ENCODE measurements at regions not wholly inside any gene's neighbourhood (a gene's known extent, or its start where the extent isn't known, plus 50 kb on each side); places are given as distances from the start of the nearest gene placed in this dataset.

- no peak overlapping the region for H3K4me3 Mint-ChIP-seq
- no peaks in the 10 kb centered on the region for H3K36me3 Mint-ChIP-seq
- H3K4me1 ChIP-seq (ENCODE audit: insufficient read depth, low read length): no peaks in the 10 kb centered on the region
- POLR2A ChIA-PET (ENCODE audit: partially characterized antibody): no interaction called here
- DNase-seq: no peak
- H3K9me3 Mint-ChIP-seq: peaks cover 0 to 6% (median 2%) of the 10 kb centered on the region in 8 donors
- H3K27me3 ChIP-seq (ENCODE audit: insufficient read depth, low read length): no peaks in the 10 kb centered on the region
- CTCF ChIA-PET (ENCODE audit: partially characterized antibody): no interaction called here
- no peak overlapping the region for H3K27ac ChIP-seq (ENCODE audit: low read depth, low read length)
- no peak overlapping the region for H3K27ac Mint-ChIP-seq
- no peaks in the 10 kb centered on the region for H3K9me3 ChIP-seq (ENCODE audit: control insufficient read depth in 1 of 2, low read length in 2 of 2)
- no peaks in the 10 kb centered on the region for H3K4me1 Mint-ChIP-seq
- intact Hi-C loops (cut with micrococcal nuclease): no loop called here
- H3K36me3 ChIP-seq (ENCODE audit: insufficient read depth, low read length): no peaks in the 10 kb centered on the region
- no peaks in the 10 kb centered on the region for H3K27me3 Mint-ChIP-seq
- no peak overlapping the region for H3K4me3 ChIP-seq (ENCODE audit: low read length in 2 of 2)
These were observed 195.9 kb upstream of the CYRIA start for GRCh38 chr2:16861530-16861929.

GRCh38 chr2:16861111-16861510 lies 195.5 kb upstream of the CYRIA start:
- Histone ChIP-seq H3K9me3 (ENCODE audit: control insufficient read depth in 1 of 2, low read length in 2 of 2) (no peaks in the 10 kb centered on the region), H3K36me3 (ENCODE audit: insufficient read depth, low read length) (no peaks in the 10 kb centered on the region), H3K27ac (ENCODE audit: low read depth, low read length) (no peak overlapping the region), H3K4me3 (ENCODE audit: low read length in 2 of 2) (no peak overlapping the region), H3K27me3 (ENCODE audit: insufficient read depth, low read length) (no peaks in the 10 kb centered on the region), H3K4me1 (ENCODE audit: insufficient read depth, low read length) (no peaks in the 10 kb centered on the region)
- ChIA-PET CTCF (ENCODE audit: partially characterized antibody) (no interaction called here), POLR2A (ENCODE audit: partially characterized antibody) (no interaction called here)
- H3K27me3 Mint-ChIP-seq: no peaks in the 10 kb centered on the region
- intact Hi-C loops (cut with micrococcal nuclease): no loop called here
- no peak for DNase-seq
- peaks cover 0 to 6% (median 2%) of the 10 kb centered on the region in 8 donors for H3K9me3 Mint-ChIP-seq
- no peak overlapping the region for H3K4me3 Mint-ChIP-seq
- no peaks in the 10 kb centered on the region for H3K4me1 Mint-ChIP-seq
- no peak overlapping the region for H3K27ac Mint-ChIP-seq
- H3K36me3 Mint-ChIP-seq: no peaks in the 10 kb centered on the region

GRCh38 chr2:16860627-16861026 lies 195.0 kb upstream of the CYRIA start:
- intact Hi-C loops (cut with micrococcal nuclease): no loop called here
- Mint-ChIP-seq H3K9me3 (peaks cover 0 to 6% (median 2%) of the 10 kb centered on the region in 8 donors), H3K36me3 (no peaks in the 10 kb centered on the region), H3K27me3 (no peaks in the 10 kb centered on the region), H3K27ac (no peak overlapping the region), H3K4me1 (no peaks in the 10 kb centered on the region), H3K4me3 (no peak overlapping the region)
- H3K36me3 ChIP-seq (ENCODE audit: insufficient read depth, low read length): no peaks in the 10 kb centered on the region
- H3K9me3 ChIP-seq (ENCODE audit: control insufficient read depth in 1 of 2, low read length in 2 of 2): no peaks in the 10 kb centered on the region
- H3K4me3 ChIP-seq (ENCODE audit: low read length in 2 of 2): no peak overlapping the region
- DNase-seq: no peak
- no peaks in the 10 kb centered on the region for H3K27me3 ChIP-seq (ENCODE audit: insufficient read depth, low read length)
- no peaks in the 10 kb centered on the region for H3K4me1 ChIP-seq (ENCODE audit: insufficient read depth, low read length)
- H3K27ac ChIP-seq (ENCODE audit: low read depth, low read length): no peak overlapping the region
- POLR2A ChIA-PET (ENCODE audit: partially characterized antibody): no interaction called here
- CTCF ChIA-PET (ENCODE audit: partially characterized antibody): no interaction called here

- H3K9me3 ChIP-seq (ENCODE audit: control insufficient read depth in 1 of 2, low read length in 2 of 2): no peaks in the 10 kb centered on the region
- H3K27me3 ChIP-seq (ENCODE audit: insufficient read depth, low read length): no peaks in the 10 kb centered on the region
- POLR2A ChIA-PET (ENCODE audit: partially characterized antibody): no interaction called here
- DNase-seq: no peak
- Mint-ChIP-seq H3K4me1 (no peaks in the 10 kb centered on the region), H3K4me3 (no peak overlapping the region), H3K9me3 (peaks cover 0 to 5% (median under 1%) of the 10 kb centered on the region in 8 donors), H3K27me3 (no peaks in the 10 kb centered on the region), H3K27ac (no peak overlapping the region), H3K36me3 (no peaks in the 10 kb centered on the region)
- no peaks in the 10 kb centered on the region for H3K36me3 ChIP-seq (ENCODE audit: insufficient read depth, low read length)
- intact Hi-C loops (cut with micrococcal nuclease): no loop called here
- H3K4me3 ChIP-seq (ENCODE audit: low read length in 2 of 2): no peak overlapping the region
- H3K27ac ChIP-seq (ENCODE audit: low read depth, low read length): no peak overlapping the region
- CTCF ChIA-PET (ENCODE audit: partially characterized antibody): no interaction called here
- no peaks in the 10 kb centered on the region for H3K4me1 ChIP-seq (ENCODE audit: insufficient read depth, low read length)
These were observed 189.5 kb upstream of the CYRIA start for GRCh38 chr2:16855183-16855582.

GRCh38 chr2:16853088-16853487 lies 187.5 kb upstream of the CYRIA start:
- ChIA-PET POLR2A (ENCODE audit: partially characterized antibody) (no interaction called here), CTCF (ENCODE audit: partially characterized antibody) (no interaction called here)
- Histone ChIP-seq H3K27ac (ENCODE audit: low read depth, low read length) (no peak overlapping the region), H3K4me3 (ENCODE audit: low read length in 2 of 2) (no peak overlapping the region), H3K4me1 (ENCODE audit: insufficient read depth, low read length) (no peaks in the 10 kb centered on the region), H3K36me3 (ENCODE audit: insufficient read depth, low read length) (no peaks in the 10 kb centered on the region), H3K27me3 (ENCODE audit: insufficient read depth, low read length) (no peaks in the 10 kb centered on the region), H3K9me3 (ENCODE audit: control insufficient read depth in 1 of 2, low read length in 2 of 2) (no peaks in the 10 kb centered on the region)
- Mint-ChIP-seq H3K9me3 (peaks cover 0 to 5% (median 0%) of the 10 kb centered on the region in 8 donors), H3K4me3 (no peak overlapping the region), H3K36me3 (no peaks in the 10 kb centered on the region), H3K27ac (no peak overlapping the region), H3K27me3 (no peaks in the 10 kb centered on the region), H3K4me1 (no peaks in the 10 kb centered on the region)
- intact Hi-C loops (cut with micrococcal nuclease): no loop called here
- DNase-seq: no peak

GRCh38 chr2:16852651-16853050 lies 187.0 kb upstream of the CYRIA start:
- no peaks in the 10 kb centered on the region for H3K27me3 Mint-ChIP-seq
- H3K27ac ChIP-seq (ENCODE audit: low read depth, low read length): no peak overlapping the region
- no peaks in the 10 kb centered on the region for H3K36me3 Mint-ChIP-seq
- ChIA-PET POLR2A (ENCODE audit: partially characterized antibody) (no interaction called here), CTCF (ENCODE audit: partially characterized antibody) (no interaction called here)
- no peaks in the 10 kb centered on the region for H3K36me3 ChIP-seq (ENCODE audit: insufficient read depth, low read length)
- no peak overlapping the region for H3K27ac Mint-ChIP-seq
- H3K4me3 Mint-ChIP-seq: no peak overlapping the region
- no peaks in the 10 kb centered on the region for H3K4me1 Mint-ChIP-seq
- H3K9me3 ChIP-seq (ENCODE audit: control insufficient read depth in 1 of 2, low read length in 2 of 2): no peaks in the 10 kb centered on the region
- H3K4me1 ChIP-seq (ENCODE audit: insufficient read depth, low read length): no peaks in the 10 kb centered on the region
- peaks cover 0 to 2% (median 0%) of the 10 kb centered on the region in 8 donors for H3K9me3 Mint-ChIP-seq
- H3K27me3 ChIP-seq (ENCODE audit: insufficient read depth, low read length): no peaks in the 10 kb centered on the region
- DNase-seq: no peak
- intact Hi-C loops (cut with micrococcal nuclease): no loop called here
- no peak overlapping the region for H3K4me3 ChIP-seq (ENCODE audit: low read length in 2 of 2)

GRCh38 chr2:16851126-16851525 lies 185.5 kb upstream of the CYRIA start:
- Mint-ChIP-seq H3K27ac (no peak overlapping the region), H3K36me3 (no peaks in the 10 kb centered on the region), H3K9me3 (peaks cover 0 to 3% (median 0%) of the 10 kb centered on the region in 8 donors), H3K4me3 (no peak overlapping the region), H3K27me3 (no peaks in the 10 kb centered on the region), H3K4me1 (no peaks in the 10 kb centered on the region)
- H3K36me3 ChIP-seq (ENCODE audit: insufficient read depth, low read length): no peaks in the 10 kb centered on the region
- POLR2A ChIA-PET (ENCODE audit: partially characterized antibody): no interaction called here
- H3K27me3 ChIP-seq (ENCODE audit: insufficient read depth, low read length): no peaks in the 10 kb centered on the region
- H3K4me3 ChIP-seq (ENCODE audit: low read length in 2 of 2): no peak overlapping the region
- no peaks in the 10 kb centered on the region for H3K4me1 ChIP-seq (ENCODE audit: insufficient read depth, low read length)
- CTCF ChIA-PET (ENCODE audit: partially characterized antibody): no interaction called here
- H3K27ac ChIP-seq (ENCODE audit: low read depth, low read length): no peak overlapping the region
- H3K9me3 ChIP-seq (ENCODE audit: control insufficient read depth in 1 of 2, low read length in 2 of 2): no peaks in the 10 kb centered on the region
- intact Hi-C loops (cut with micrococcal nuclease): no loop called here
- no peak for DNase-seq

GRCh38 chr2:16840496-16841172 lies 175.0 kb upstream of the CYRIA start:
- Mint-ChIP-seq H3K36me3 (no peaks in the 10 kb centered on the region), H3K4me3 (no peak overlapping the region), H3K27ac (no peak overlapping the region), H3K27me3 (no peaks in the 10 kb centered on the region), H3K4me1 (no peaks in the 10 kb centered on the region), H3K9me3 (peaks cover 0 to 4% (median 0%) of the 10 kb centered on the region in 8 donors)
- CTCF ChIA-PET (ENCODE audit: partially characterized antibody): no interaction called here
- no peaks in the 10 kb centered on the region for H3K27me3 ChIP-seq (ENCODE audit: insufficient read depth, low read length)
- no peak overlapping the region for H3K27ac ChIP-seq (ENCODE audit: low read depth, low read length)
- no peaks in the 10 kb centered on the region for H3K4me1 ChIP-seq (ENCODE audit: insufficient read depth, low read length)
- H3K9me3 ChIP-seq (ENCODE audit: control insufficient read depth in 1 of 2, low read length in 2 of 2): no peaks in the 10 kb centered on the region
- DNase-seq: no peak
- no peak overlapping the region for H3K4me3 ChIP-seq (ENCODE audit: low read length in 2 of 2)
- POLR2A ChIA-PET (ENCODE audit: partially characterized antibody): no interaction called here
- intact Hi-C loops (cut with micrococcal nuclease): no loop called here
- H3K36me3 ChIP-seq (ENCODE audit: insufficient read depth, low read length): no peaks in the 10 kb centered on the region
